AG10803 (cell line): ENCODE measurements at regions not wholly inside any gene's neighbourhood (a gene's known extent, or its start where the extent isn't known, plus 50 kb on each side); places are given as distances from the start of the nearest gene placed in this dataset.

Source experiments
- DNase-seq: peaks from one replicate; pipeline ENCODE4 v3.0.0; 2010; ENCODE audit warnings: low read depth
- H3K4me3 ChIP-seq: 2 replicates; pipeline ENCODE4 v1.5.1; 2011; ENCODE audit warnings: mild to moderate bottlenecking, low read length, control low read depth
- TF ChIP-seq, protein P1 (sequence below): conservative IDR thresholded peaks from 2 replicates; pipeline ENCODE4 v1.5.1; 2011; ENCODE audit warnings: mild to moderate bottlenecking, low read length, control low read depth, inconsistent platforms

DNA sequence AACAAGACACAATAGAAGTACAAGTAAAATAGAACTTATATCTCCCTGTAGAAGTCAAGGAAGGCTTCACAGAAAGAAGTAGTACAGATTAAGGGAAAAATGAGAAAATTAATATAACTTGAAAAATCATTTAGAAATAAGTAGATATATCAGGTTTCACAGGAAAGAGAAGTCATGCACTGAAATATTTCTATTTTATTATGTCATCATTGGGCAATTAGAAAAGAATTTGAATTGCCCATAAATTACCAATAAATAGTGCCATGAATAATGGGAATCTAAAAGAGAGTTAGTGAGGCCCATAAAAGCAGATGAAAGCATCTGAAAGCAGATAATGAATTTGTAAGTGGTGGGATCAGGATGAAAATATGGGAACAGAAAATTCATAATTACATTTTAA lies 1597.8 kb downstream of the PLA2G4A start:
- no peak for DNase-seq
- TF ChIP-seq, protein P1, sequence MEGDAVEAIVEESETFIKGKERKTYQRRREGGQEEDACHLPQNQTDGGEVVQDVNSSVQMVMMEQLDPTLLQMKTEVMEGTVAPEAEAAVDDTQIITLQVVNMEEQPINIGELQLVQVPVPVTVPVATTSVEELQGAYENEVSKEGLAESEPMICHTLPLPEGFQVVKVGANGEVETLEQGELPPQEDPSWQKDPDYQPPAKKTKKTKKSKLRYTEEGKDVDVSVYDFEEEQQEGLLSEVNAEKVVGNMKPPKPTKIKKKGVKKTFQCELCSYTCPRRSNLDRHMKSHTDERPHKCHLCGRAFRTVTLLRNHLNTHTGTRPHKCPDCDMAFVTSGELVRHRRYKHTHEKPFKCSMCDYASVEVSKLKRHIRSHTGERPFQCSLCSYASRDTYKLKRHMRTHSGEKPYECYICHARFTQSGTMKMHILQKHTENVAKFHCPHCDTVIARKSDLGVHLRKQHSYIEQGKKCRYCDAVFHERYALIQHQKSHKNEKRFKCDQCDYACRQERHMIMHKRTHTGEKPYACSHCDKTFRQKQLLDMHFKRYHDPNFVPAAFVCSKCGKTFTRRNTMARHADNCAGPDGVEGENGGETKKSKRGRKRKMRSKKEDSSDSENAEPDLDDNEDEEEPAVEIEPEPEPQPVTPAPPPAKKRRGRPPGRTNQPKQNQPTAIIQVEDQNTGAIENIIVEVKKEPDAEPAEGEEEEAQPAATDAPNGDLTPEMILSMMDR = no peak
- H3K4me3 ChIP-seq = no peak overlapping the region

GRCh38 chr1:188427642-188428041 lies 1598.9 kb downstream of the PLA2G4A start:
- no peak overlapping the region for H3K4me3 ChIP-seq
- DNase-seq = no peak
- TF ChIP-seq, protein P1 = no peak

DNA sequence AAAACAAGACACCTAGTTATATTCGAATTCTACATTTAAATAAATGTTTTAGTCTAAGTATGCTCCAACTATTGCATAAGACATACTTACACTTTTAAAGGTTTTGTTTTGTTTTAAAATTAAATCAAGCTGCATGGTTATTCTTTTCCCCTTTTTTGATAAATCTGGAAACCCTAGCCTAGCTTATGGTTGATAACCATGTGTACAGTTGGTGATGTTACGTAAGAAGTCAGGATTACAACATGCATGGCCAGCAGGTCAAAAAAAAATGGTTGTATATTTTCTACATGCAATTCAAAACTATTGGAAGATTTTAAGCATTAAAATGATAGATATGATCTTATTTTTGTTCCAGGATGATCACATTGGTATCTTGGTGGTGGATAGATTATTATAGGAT lies 1600.6 kb downstream of the PLA2G4A start:
- TF ChIP-seq, protein P1 = no peak
- no peak for DNase-seq
- H3K4me3 ChIP-seq = no peak overlapping the region

- DNase-seq = no peak
- TF ChIP-seq, protein P1 = no peak
- H3K4me3 ChIP-seq = no peak overlapping the region
Observed at GRCh38 chr1:188432427-188432826, 1603.7 kb downstream of the PLA2G4A start.

GRCh38 chr1:188433425-188433824 lies 1604.7 kb downstream of the PLA2G4A start:
- TF ChIP-seq, protein P1 = no peak
- no peak overlapping the region for H3K4me3 ChIP-seq
- DNase-seq = no peak

- TF ChIP-seq, protein P1 = no peak
- DNase-seq = no peak
- no peak overlapping the region for H3K4me3 ChIP-seq
Observed at GRCh38 chr1:188444526-188444925, 1615.8 kb downstream of the PLA2G4A start.

DNA sequence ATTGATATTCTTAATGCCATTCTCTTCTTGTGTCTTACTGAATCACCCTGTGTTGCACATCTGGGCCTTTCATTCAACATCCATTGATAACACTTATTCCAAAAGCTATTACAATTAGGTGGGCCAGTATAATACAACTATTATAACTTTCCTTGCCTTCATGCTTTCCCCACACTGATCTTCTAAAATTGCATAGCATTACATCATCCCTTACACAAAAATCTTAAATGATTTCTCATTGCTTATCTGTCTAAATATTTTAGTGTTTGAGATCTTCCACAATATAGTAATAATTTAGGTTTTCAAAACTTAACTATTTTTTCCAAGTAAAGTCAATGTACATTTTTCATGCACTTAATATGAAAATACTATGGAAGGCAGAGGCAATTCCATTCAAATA lies 1634.1 kb downstream of the PLA2G4A start:
- H3K4me3 ChIP-seq = no peak overlapping the region
- DNase-seq = no peak
- TF ChIP-seq, protein P1 = no peak
